ENCODE measurements at regions not wholly inside any gene's neighbourhood (a gene's known extent, or its start where the extent isn't known, plus 50 kb on each side); places are given as distances from the start of the nearest gene placed in this dataset.

GRCh38 chr21:15425049-15425448 is 304.7 kb upstream of the USP25 start:
- H3K36me3 ChIP-seq (replicated peaks) = no peaks in the 10 kb centered on the region
- H3K27ac ChIP-seq = no peak overlapping the region
- in situ Hi-C loops (cut with HindIII; ENCODE audit: low pct_ligation_motif_present, low sequenced_read_pairs) = no loop called here
- TF ChIP-seq CTCF (IDR thresholded peaks at IDR 0.05; ENCODE audit: low read depth, low read length, missing control alignments) = no peak
- H3K27me3 ChIP-seq (replicated peaks) = no peaks in the 10 kb centered on the region
- no peak overlapping the region for H3K4me3 ChIP-seq (ENCODE audit: low read depth, low read length)
- DNase-seq = no peak

DNA sequence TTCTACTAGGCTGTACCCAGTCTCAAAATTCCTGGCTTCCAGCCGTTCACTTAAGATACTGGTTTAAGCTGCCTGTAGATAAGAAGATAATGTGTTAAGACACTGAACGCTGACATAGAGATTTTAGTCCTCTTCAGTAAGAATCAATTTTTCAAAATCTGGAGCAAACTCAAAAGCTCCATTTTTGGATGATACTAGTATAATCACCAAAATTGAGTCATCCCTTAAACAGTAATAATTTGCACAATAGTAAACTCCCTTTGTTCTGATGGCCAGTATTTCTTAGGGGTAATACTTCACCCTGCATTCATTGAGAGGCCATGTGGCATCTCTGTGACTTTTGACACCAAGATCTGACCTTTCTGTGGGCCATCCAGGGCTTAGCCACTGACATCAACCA is 299.8 kb upstream of the USP25 start:
- no peak for DNase-seq
- in situ Hi-C loops (cut with HindIII; ENCODE audit: low pct_ligation_motif_present, low sequenced_read_pairs) = no loop called here
- TF ChIP-seq CTCF (IDR thresholded peaks at IDR 0.05; ENCODE audit: low read depth, low read length, missing control alignments) = no peak
- H3K4me3 ChIP-seq (ENCODE audit: low read depth, low read length) = no peak overlapping the region
- no peak overlapping the region for H3K27ac ChIP-seq
- no peaks in the 10 kb centered on the region for H3K36me3 ChIP-seq (replicated peaks)
- H3K27me3 ChIP-seq (replicated peaks) = no peaks in the 10 kb centered on the region

DNA sequence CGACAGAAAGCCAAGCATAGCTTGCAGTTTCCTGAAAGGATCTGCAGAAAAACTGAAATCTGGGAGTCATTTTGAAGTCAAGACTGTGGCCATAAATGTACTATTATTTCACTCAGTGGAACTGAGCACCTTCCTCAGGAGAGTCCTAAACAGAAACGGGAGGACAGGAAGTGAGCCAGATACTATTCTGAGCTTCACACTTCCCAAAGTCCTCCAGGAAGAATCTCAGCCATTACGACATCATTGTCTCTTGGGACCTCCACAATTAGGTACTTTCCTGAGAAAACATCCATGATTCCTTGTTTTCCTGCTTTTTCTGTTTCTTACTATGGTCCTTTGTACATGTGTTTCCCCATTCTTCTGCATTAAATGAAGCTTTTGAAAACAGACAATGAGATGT is 299.2 kb upstream of the USP25 start:
- DNase-seq = no peak
- H3K4me3 ChIP-seq (ENCODE audit: low read depth, low read length) = no peak overlapping the region
- H3K27ac ChIP-seq = no peak overlapping the region
- no peaks in the 10 kb centered on the region for H3K36me3 ChIP-seq (replicated peaks)
- in situ Hi-C loops (cut with HindIII; ENCODE audit: low pct_ligation_motif_present, low sequenced_read_pairs) = no loop called here
- H3K27me3 ChIP-seq (replicated peaks) = no peaks in the 10 kb centered on the region
- TF ChIP-seq CTCF (IDR thresholded peaks at IDR 0.05; ENCODE audit: low read depth, low read length, missing control alignments) = no peak

DNA sequence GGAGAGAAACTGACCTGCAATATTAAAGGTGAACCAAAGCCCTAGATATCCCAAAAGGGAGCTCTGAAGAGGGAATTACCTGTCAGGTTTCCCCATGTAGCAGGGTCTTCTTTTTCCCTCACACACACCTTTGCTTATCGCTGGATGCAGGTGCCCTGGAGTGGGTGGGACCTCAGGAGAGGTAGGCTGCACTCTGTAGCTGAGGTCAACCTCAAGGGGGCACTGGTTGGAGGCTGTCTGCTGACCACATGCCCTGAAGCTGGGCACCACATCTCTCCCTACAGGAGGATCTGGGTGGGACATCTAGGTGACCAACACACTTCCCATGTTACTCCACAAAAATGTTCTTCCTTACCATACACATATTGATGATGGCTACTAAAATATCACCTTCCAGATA is 298.7 kb upstream of the USP25 start:
- Histone ChIP-seq H3K4me3 (ENCODE audit: low read depth, low read length) (no peak overlapping the region), H3K27ac (no peak overlapping the region), H3K36me3 (replicated peaks) (no peaks in the 10 kb centered on the region), H3K27me3 (replicated peaks) (no peaks in the 10 kb centered on the region)
- TF ChIP-seq CTCF (IDR thresholded peaks at IDR 0.05; ENCODE audit: low read depth, low read length, missing control alignments) = no peak
- in situ Hi-C loops (cut with HindIII; ENCODE audit: low pct_ligation_motif_present, low sequenced_read_pairs) = no loop called here
- no peak for DNase-seq

GRCh38 chr21:15433091-15433490 is 296.7 kb upstream of the USP25 start:
- Histone ChIP-seq H3K27ac (no peak overlapping the region), H3K36me3 (replicated peaks) (no peaks in the 10 kb centered on the region), H3K27me3 (replicated peaks) (no peaks in the 10 kb centered on the region), H3K4me3 (ENCODE audit: low read depth, low read length) (no peak overlapping the region)
- DNase-seq = no peak
- TF ChIP-seq CTCF (IDR thresholded peaks at IDR 0.05; ENCODE audit: low read depth, low read length, missing control alignments) = no peak
- in situ Hi-C loops (cut with HindIII; ENCODE audit: low pct_ligation_motif_present, low sequenced_read_pairs) = no loop called here

DNA sequence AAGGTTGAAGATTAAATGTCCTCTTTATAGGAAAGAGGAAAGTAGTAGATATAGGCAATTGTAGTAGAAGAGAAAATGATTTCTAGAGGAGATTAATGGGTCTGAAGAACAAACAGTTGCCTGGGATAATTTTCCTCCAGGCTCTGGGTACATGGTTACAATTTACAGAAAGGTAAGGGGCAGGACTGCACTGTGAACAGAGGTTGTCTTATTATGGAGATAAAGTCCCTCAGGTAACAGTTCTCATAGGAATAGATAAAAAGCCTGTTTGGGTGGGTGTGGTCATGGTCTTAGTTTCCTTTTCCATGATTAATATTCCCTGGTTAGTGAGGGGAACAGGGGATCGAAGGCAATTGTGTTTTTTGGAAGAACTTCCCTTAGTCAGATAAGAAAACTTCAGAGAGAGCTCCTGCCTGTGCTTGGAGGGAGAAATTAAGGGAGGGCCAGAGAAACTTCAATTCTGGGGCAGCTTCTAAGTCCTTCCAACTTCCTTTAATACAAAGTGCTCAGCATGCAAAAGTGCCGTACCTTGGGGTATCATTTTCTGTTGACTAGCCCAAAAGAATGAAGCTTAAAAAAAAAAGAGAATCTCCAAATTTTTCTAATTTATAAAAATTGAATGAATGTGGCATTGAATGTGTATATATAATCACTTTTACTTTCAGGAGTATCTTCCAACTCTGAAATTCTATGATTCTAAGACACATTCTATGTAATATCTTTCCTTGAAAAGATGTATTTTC is 295.4 kb upstream of the USP25 start:
- in situ Hi-C loops (cut with HindIII; ENCODE audit: low pct_ligation_motif_present, low sequenced_read_pairs) = no loop called here
- Histone ChIP-seq H3K36me3 (replicated peaks) (no peaks in the 10 kb centered on the region), H3K27ac (no peak overlapping the region), H3K4me3 (ENCODE audit: low read depth, low read length) (no peak overlapping the region), H3K27me3 (replicated peaks) (no peaks in the 10 kb centered on the region)
- TF ChIP-seq CTCF (IDR thresholded peaks at IDR 0.05; ENCODE audit: low read depth, low read length, missing control alignments) = no peak
- DNase-seq = no peak

Data from brain microvascular endothelial cell (primary cell).